ENCODE measurements at regions not wholly inside any gene's neighbourhood (a gene's known extent, or its start where the extent isn't known, plus 50 kb on each side); places are given as distances from the start of the nearest gene placed in this dataset.

GRCh38 chr1:90798883-90799282 is 81.8 kb upstream of the BARHL2 start:
- no peak for DNase-seq (ENCODE audit: low read depth)
- no peak for TF ChIP-seq CTCF (IDR thresholded peaks at IDR 0.05; ENCODE audit: low read length, missing control alignments)

DNA sequence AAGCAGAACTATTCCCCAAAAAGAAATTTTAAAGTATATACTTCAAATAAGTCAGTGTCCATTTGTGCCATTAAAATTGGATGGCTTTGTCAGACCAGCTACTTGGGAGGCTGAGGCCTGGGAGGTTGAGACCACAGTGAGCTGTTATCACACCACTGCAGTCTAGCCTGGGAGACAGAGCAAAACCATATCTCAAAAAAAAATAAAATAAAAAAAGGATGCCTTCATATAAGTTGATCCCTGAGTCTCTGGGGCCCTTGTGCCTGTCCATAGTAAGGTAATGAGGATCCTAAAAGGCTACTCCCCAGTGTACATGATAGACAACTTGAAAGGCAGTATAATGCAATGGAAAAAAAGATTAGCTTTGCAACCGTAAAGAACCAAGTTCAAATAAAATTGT is 81.2 kb upstream of the BARHL2 start:
- DNase-seq (ENCODE audit: low read depth) = no peak
- H3K4me3 ChIP-seq (replicated peaks; ENCODE audit: low read depth, low read length) = no peak overlapping the region
- no peak for TF ChIP-seq CTCF (IDR thresholded peaks at IDR 0.05; ENCODE audit: low read length, missing control alignments)

More at GRCh38 chr1:90798883-90799282, 81.8 kb upstream of the BARHL2 start:
- no peak overlapping the region for H3K4me3 ChIP-seq (replicated peaks; ENCODE audit: low read depth, low read length)

DNA sequence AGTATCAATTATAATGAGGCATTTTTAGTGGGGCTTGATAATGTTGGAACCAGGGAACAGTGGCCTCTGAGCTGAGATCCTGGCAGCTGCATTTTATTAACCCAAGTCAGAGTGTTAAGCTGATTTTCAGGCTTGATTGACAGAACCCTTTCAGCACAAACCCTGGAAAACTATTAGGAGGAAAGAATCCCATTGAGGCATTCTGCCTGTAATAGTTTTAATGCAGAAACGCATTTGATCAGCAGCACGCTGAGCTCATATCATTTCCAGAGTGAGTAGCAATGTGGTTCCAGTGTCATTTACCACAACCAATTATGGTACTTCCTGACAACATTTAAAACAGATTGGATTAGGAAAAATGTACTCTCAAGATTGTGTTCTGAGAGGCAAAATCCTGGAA is 78.3 kb upstream of the BARHL2 start:
- no peak for TF ChIP-seq CTCF (IDR thresholded peaks at IDR 0.05; ENCODE audit: low read length, missing control alignments)

DNA sequence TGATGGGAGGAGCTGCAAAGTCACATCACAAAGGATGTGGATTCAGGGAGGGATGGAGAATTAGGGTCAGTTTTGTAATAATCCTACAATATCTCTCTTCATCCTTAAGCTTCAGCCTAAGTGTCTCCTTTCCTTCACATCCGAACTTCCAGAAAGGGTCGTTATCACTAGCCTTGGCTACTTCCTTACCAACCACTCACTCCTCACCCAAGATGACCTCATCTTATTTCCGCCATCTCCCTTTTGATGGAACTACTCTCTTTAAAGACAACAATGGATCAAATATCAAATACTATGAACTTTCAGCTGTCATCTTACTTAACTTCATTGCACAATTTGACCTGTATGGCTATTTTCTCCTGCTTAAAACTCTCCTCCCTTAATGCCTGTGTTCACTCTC is 69.6 kb upstream of the BARHL2 start:
- DNase-seq (ENCODE audit: low read depth) = no peak
- no peak for TF ChIP-seq CTCF (IDR thresholded peaks at IDR 0.05; ENCODE audit: low read length, missing control alignments)
- H3K4me3 ChIP-seq (replicated peaks; ENCODE audit: low read depth, low read length) = no peak overlapping the region

More for the DNA sequence above, 78.3 kb upstream of the BARHL2 start:
- no peak for DNase-seq (ENCODE audit: low read depth)
- no peak overlapping the region for H3K4me3 ChIP-seq (replicated peaks; ENCODE audit: low read depth, low read length)

DNA sequence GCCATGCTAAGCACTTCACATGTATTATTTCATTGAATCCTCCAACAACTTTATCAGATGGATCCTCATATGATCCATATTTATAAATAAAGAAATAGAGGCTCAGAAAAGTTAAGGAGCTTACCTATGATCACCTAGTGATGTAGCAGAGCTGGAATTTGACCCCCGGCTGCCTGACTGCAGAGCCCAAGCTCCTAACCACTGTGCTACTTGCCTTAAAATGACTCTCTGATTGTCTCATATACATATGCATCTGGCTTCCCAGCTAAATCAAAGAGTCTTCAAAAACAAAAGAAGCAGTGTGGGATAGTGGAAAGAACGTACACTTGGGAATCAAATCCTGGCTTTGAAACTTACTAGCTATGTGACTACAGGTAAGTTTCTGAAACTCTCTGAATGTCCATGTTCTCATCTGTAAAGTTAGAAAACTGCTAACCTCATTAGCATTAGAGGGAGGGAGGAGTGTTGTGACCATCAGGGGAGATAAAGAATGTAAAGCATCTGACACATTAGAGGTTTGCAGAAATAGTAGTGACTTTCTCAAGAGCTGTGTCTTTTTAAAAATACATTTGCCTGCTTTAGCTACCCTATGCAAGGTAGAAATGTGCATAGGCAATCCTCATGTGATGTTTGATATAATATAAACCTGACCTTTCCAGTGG is 67.2 kb upstream of the BARHL2 start:
- H3K4me3 ChIP-seq (replicated peaks; ENCODE audit: low read depth, low read length) = no peak overlapping the region
- DNase-seq (ENCODE audit: low read depth) = no peak
- TF ChIP-seq CTCF (IDR thresholded peaks at IDR 0.05; ENCODE audit: low read length, missing control alignments) = no peak

- DNase-seq (ENCODE audit: low read depth) = no peak
- no peak overlapping the region for H3K4me3 ChIP-seq (replicated peaks; ENCODE audit: low read depth, low read length)
- TF ChIP-seq CTCF (IDR thresholded peaks at IDR 0.05; ENCODE audit: low read length, missing control alignments) = no peak
These were observed 66.1 kb upstream of the BARHL2 start for GRCh38 chr1:90783181-90783580.

DNA sequence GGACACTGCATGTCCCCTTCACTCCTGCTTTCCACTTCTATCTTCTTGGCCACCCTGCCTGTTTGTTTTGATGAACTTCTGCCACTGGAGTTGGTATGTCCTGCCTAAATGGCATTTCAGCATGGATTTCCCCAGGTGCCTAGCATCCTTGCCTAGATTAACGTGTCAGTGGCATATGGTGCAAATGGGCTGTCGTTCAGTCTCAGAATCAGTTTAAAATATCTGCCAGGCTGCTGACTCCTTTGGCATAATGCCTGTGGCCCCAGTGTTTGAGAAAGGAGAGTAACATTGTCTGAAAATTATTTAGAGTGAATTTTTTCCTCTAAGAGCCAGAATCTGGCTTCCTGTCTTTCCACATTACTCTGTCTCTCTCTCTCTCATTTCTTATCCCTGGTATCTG is 64.9 kb upstream of the BARHL2 start:
- TF ChIP-seq CTCF (IDR thresholded peaks at IDR 0.05; ENCODE audit: low read length, missing control alignments) = no peak
- DNase-seq (ENCODE audit: low read depth) = no peak
- H3K4me3 ChIP-seq (replicated peaks; ENCODE audit: low read depth, low read length) = no peak overlapping the region

All from fibroblast of pulmonary artery (primary cell).